ENCODE measurements at regions not wholly inside any gene's neighbourhood (a gene's known extent, or its start where the extent isn't known, plus 50 kb on each side); places are given as distances from the start of the nearest gene placed in this dataset.

DNA sequence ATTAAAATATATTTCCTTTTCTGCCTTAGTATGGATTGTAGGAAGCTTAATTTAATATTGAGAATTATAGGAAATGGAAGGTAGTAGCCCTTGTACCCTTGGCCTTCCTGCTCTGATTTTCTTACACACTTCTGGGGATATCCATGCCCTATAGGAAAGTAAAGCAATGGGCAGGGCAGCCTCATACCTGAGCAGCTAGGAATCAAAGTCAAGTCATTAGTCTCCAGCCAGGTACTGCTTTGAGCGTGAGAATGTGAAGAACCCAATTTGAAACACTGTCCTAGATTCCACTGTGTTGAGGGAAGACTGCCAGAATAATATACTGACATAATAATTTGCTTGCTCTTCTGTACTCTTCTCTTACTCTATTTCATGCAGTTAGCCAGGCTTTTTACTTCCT lies 51.0 kb upstream of the L3MBTL3 start:
- no peak for DNase-seq (ENCODE audit: insufficient read length, low spot score, missing footprints)
- no peak overlapping the region for H3K4me2 ChIP-seq (ENCODE audit: insufficient read depth, low read length)
- H3K36me3 ChIP-seq (ENCODE audit: insufficient read depth, low read length): no peaks in the 10 kb centered on the region
- TF ChIP-seq, protein P1, sequence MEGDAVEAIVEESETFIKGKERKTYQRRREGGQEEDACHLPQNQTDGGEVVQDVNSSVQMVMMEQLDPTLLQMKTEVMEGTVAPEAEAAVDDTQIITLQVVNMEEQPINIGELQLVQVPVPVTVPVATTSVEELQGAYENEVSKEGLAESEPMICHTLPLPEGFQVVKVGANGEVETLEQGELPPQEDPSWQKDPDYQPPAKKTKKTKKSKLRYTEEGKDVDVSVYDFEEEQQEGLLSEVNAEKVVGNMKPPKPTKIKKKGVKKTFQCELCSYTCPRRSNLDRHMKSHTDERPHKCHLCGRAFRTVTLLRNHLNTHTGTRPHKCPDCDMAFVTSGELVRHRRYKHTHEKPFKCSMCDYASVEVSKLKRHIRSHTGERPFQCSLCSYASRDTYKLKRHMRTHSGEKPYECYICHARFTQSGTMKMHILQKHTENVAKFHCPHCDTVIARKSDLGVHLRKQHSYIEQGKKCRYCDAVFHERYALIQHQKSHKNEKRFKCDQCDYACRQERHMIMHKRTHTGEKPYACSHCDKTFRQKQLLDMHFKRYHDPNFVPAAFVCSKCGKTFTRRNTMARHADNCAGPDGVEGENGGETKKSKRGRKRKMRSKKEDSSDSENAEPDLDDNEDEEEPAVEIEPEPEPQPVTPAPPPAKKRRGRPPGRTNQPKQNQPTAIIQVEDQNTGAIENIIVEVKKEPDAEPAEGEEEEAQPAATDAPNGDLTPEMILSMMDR (IDR thresholded peaks at IDR 0.05; ENCODE audit: extremely low read depth, low read depth, low read length): no peak
- H3K4me1 ChIP-seq (ENCODE audit: insufficient read depth, low read length): no peaks in the 10 kb centered on the region
- H3K79me2 ChIP-seq (ENCODE audit: insufficient read depth, low read length): no peaks in the 10 kb centered on the region
- no peak overlapping the region for H2AFZ ChIP-seq (ENCODE audit: low read length)
- H4K20me1 ChIP-seq (ENCODE audit: insufficient read depth, low read length): no peaks in the 10 kb centered on the region
- no peak overlapping the region for H3K27ac ChIP-seq (ENCODE audit: low read depth, low read length)
- no peaks in the 10 kb centered on the region for H3K9me3 ChIP-seq (ENCODE audit: low read depth, low read length)
- H3K27me3 ChIP-seq (ENCODE audit: insufficient read depth, low read length): peaks cover 12% of the 10 kb centered on the region
- H3K4me3 ChIP-seq (ENCODE audit: insufficient read depth, low read length): no peak overlapping the region

DNA sequence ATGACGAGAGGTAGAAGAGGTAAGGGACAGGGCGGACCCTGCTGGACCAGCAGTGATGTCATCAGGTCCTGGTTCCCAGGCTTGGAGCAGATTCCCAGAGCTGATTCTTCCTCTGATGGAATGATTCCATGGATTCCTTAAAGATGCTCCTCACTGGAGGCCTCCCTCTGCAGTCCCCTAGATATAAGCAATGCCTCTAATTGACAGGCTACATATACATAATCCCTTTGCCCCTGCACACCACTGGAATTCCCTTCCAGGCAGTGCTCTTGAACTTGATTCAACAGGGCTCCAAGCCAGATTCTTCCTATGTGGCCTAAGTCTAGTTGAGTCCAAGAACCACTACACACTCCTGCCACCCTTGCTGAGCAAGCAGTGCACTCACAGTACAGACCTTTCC lies 52.3 kb upstream of the L3MBTL3 start:
- Histone ChIP-seq H2AFZ (ENCODE audit: low read length) (no peak overlapping the region), H3K79me2 (ENCODE audit: insufficient read depth, low read length) (no peaks in the 10 kb centered on the region), H3K27ac (ENCODE audit: low read depth, low read length) (no peak overlapping the region), H3K4me1 (ENCODE audit: insufficient read depth, low read length) (no peaks in the 10 kb centered on the region), H4K20me1 (ENCODE audit: insufficient read depth, low read length) (no peaks in the 10 kb centered on the region), H3K4me2 (ENCODE audit: insufficient read depth, low read length) (no peak overlapping the region), H3K4me3 (ENCODE audit: insufficient read depth, low read length) (no peak overlapping the region), H3K27me3 (ENCODE audit: insufficient read depth, low read length) (peaks cover 11% of the 10 kb centered on the region), H3K36me3 (ENCODE audit: insufficient read depth, low read length) (no peaks in the 10 kb centered on the region), H3K9me3 (ENCODE audit: low read depth, low read length) (no peaks in the 10 kb centered on the region)
- no peak for DNase-seq (ENCODE audit: insufficient read length, low spot score, missing footprints)
- TF ChIP-seq, protein P1 (IDR thresholded peaks at IDR 0.05; ENCODE audit: extremely low read depth, low read depth, low read length): no peak

DNA sequence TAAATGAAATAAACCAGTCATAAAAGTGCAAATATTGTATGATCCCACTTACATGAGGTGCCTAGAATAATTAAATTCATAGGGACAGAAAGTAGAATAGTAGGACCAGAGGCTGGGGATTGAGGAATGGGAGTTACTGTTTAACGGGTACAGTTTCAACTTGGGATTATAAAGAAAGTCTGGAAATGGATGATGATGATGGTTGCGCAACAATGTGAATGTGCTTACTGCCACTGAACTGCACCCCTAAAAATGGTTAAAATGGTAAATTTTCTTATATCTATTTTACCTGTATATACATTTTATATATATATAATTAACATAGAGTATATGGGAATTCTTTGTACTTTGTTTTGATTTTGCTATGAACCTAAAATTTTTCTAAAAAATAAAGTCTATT lies 53.3 kb upstream of the L3MBTL3 start:
- H2AFZ ChIP-seq (ENCODE audit: low read length): no peak overlapping the region
- H3K27me3 ChIP-seq (ENCODE audit: insufficient read depth, low read length): peaks cover 10% of the 10 kb centered on the region
- H3K79me2 ChIP-seq (ENCODE audit: insufficient read depth, low read length): no peaks in the 10 kb centered on the region
- DNase-seq (ENCODE audit: insufficient read length, low spot score, missing footprints): no peak
- no peak overlapping the region for H3K27ac ChIP-seq (ENCODE audit: low read depth, low read length)
- no peak overlapping the region for H3K4me3 ChIP-seq (ENCODE audit: insufficient read depth, low read length)
- no peak overlapping the region for H3K4me2 ChIP-seq (ENCODE audit: insufficient read depth, low read length)
- TF ChIP-seq, protein P1 (IDR thresholded peaks at IDR 0.05; ENCODE audit: extremely low read depth, low read depth, low read length): no peak
- no peaks in the 10 kb centered on the region for H3K36me3 ChIP-seq (ENCODE audit: insufficient read depth, low read length)
- no peaks in the 10 kb centered on the region for H3K4me1 ChIP-seq (ENCODE audit: insufficient read depth, low read length)
- H3K9me3 ChIP-seq (ENCODE audit: low read depth, low read length): no peaks in the 10 kb centered on the region
- H4K20me1 ChIP-seq (ENCODE audit: insufficient read depth, low read length): no peaks in the 10 kb centered on the region

DNA sequence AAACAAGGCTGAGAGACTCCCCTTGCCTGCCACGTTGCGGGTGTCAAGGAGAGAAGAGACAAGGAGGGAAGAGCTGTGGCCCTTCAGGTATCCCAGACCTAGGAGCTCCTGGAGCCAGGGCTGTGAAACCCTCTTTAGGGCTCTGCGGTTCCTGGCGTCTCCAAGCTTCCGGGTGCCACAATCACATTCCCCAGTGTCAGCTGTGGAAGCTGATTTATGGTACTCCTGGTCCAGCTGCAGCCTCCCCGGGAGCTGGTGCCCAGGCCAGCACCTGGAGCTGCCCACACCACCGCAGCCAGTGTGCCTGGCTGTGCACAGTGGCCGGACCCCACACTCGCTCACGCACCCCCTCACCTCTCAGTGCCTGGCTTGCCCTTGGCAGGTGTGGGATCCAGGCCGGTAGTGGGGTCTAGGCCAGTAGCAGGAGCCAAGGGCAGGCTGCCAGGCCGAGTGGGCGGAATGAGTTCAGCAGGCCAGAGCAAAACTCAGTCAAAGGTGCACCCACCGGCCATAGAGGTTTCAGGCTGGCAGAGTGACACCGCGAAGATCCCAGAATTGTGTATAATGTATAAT lies 58.9 kb upstream of the L3MBTL3 start:
- Histone ChIP-seq H3K27me3 (ENCODE audit: insufficient read depth, low read length) (no peaks in the 10 kb centered on the region), H3K4me3 (ENCODE audit: insufficient read depth, low read length) (no peak overlapping the region), H2AFZ (ENCODE audit: low read length) (no peak overlapping the region), H3K9me3 (ENCODE audit: low read depth, low read length) (no peaks in the 10 kb centered on the region), H4K20me1 (ENCODE audit: insufficient read depth, low read length) (no peaks in the 10 kb centered on the region), H3K36me3 (ENCODE audit: insufficient read depth, low read length) (no peaks in the 10 kb centered on the region), H3K4me2 (ENCODE audit: insufficient read depth, low read length) (no peak overlapping the region), H3K79me2 (ENCODE audit: insufficient read depth, low read length) (no peaks in the 10 kb centered on the region), H3K27ac (ENCODE audit: low read depth, low read length) (no peak overlapping the region), H3K4me1 (ENCODE audit: insufficient read depth, low read length) (no peaks in the 10 kb centered on the region)
- no peak for DNase-seq (ENCODE audit: insufficient read length, low spot score, missing footprints)
- TF ChIP-seq, protein P1 (IDR thresholded peaks at IDR 0.05; ENCODE audit: extremely low read depth, low read depth, low read length): no peak
